ENCODE measurements at regions not wholly inside any gene's neighbourhood (a gene's known extent, or its start where the extent isn't known, plus 50 kb on each side); places are given as distances from the start of the nearest gene placed in this dataset.
A peak's percentile ranks its signal among the peaks of the same experiment; 100 is the strongest.
"Not testable (repeated sequence)": the region's sequence is repeated elsewhere in the genome, so short reads cannot be mapped to it uniquely, and the experiment has no call there.

- H3K27ac ChIP-seq: no peak overlapping the region
- TF ChIP-seq ZFX (IDR thresholded peaks at IDR 0.05) (no peak), CTCF (conservative IDR thresholded peaks at IDR 0.05) (no peak)
Observed at GRCh38 chr12:114547636-114548035, 136.3 kb downstream of the TBX3 start.

- H3K27ac ChIP-seq: no peak overlapping the region
- no peak for TF ChIP-seq CTCF (conservative IDR thresholded peaks at IDR 0.05)
- TF ChIP-seq ZFX (IDR thresholded peaks at IDR 0.05): no peak
Observed at GRCh38 chr12:114530417-114530816, 124.5 kb upstream of the TBX5 start.

- no peak overlapping the region for H3K27ac ChIP-seq
- no peak for TF ChIP-seq CTCF (conservative IDR thresholded peaks at IDR 0.05)
- TF ChIP-seq ZFX (IDR thresholded peaks at IDR 0.05): no peak
Observed at GRCh38 chr12:114529966-114530365, 124.0 kb upstream of the TBX5 start.

- TF ChIP-seq ZFX (IDR thresholded peaks at IDR 0.05) (no peak), CTCF (conservative IDR thresholded peaks at IDR 0.05) (no peak)
- no peak overlapping the region for H3K27ac ChIP-seq
Observed at GRCh38 chr12:114528766-114529165, 122.8 kb upstream of the TBX5 start.

GRCh38 chr12:114521160-114521559 is 115.2 kb upstream of the TBX5 start:
- not testable (repeated sequence) for H3K27ac ChIP-seq

GRCh38 chr12:114512351-114512750 is 106.4 kb upstream of the TBX5 start:
- TF ChIP-seq ZFX (IDR thresholded peaks at IDR 0.05) (no peak), CTCF (conservative IDR thresholded peaks at IDR 0.05) (peak; percentile 18)
- H3K27ac ChIP-seq: no peak overlapping the region

GRCh38 chr12:114508529-114509129 is 102.7 kb upstream of the TBX5 start:
- TF ChIP-seq ZFX (IDR thresholded peaks at IDR 0.05) (no peak), CTCF (conservative IDR thresholded peaks at IDR 0.05) (peak; percentile 81)
- H3K27ac ChIP-seq: no peak overlapping the region

- H3K27ac ChIP-seq: no peak overlapping the region
- TF ChIP-seq CTCF (conservative IDR thresholded peaks at IDR 0.05) (no peak), ZFX (IDR thresholded peaks at IDR 0.05) (no peak)
Observed at GRCh38 chr12:114506651-114507050, 100.7 kb upstream of the TBX5 start.

Data from C4-2B (cell line).